ENCODE measurements at regions not wholly inside any gene's neighbourhood (a gene's known extent, or its start where the extent isn't known, plus 50 kb on each side); places are given as distances from the start of the nearest gene placed in this dataset.

DNA sequence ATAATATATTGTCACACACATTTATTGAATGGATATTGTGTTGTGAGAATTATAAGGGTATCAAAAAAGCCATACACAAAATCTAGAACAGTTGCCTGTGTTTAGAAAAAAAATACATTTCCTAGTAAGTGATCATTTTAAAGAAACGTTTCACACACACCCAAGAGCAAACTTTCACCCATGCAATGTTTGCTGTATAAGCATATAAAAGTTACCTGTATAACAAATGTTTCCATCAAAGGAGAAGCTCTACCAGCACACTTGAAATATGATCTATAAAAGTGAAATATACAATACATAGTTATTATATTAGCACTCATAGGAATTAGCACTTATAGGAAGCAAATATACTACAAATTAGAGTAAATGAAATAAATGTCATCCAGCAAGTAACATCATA is 1098.1 kb downstream of the NCAM2 start:
- no peak for TF ChIP-seq YY1 (IDR thresholded peaks at IDR 0.05; ENCODE audit: insufficient read depth, insufficient read length)
- no peak for TF ChIP-seq ZNF274 (IDR thresholded peaks at IDR 0.05; ENCODE audit: low read depth, low read length)

Measured in NT2/D1 (cell line).